GM19438 (cell line): ENCODE measurements at regions not wholly inside any gene's neighbourhood (a gene's known extent, or its start where the extent isn't known, plus 50 kb on each side); places are given as distances from the start of the nearest gene placed in this dataset.

Experiments used
- ATAC-seq: cut with Tn5 transposase; IDR thresholded peaks from one replicate; pipeline ENCODE4 v1.9.1; 2021; ENCODE audit warnings: low read depth; ENCODE audit not compliant: unreplicated experiment

DNA sequence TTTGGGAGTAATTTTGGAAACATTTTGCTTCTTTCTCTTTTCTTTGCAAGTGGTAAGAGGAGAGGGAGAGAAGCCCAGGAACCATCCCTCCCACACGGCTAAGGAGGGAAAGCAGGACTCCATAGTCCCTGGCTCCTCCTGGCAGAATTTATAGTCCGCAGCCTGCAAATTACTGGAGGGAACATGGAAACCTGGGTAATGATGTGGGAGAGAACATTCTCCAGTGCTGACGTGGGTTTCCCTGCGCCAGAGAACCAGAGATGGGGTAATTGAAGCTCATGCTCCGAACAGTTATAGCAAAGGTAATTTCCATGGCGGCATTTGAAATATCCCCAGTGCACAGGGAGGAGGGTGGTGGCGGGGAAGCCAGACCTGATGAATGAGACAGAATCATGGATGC lies 320.4 kb downstream of the RPS24 start:
- ATAC-seq, result no peak

DNA sequence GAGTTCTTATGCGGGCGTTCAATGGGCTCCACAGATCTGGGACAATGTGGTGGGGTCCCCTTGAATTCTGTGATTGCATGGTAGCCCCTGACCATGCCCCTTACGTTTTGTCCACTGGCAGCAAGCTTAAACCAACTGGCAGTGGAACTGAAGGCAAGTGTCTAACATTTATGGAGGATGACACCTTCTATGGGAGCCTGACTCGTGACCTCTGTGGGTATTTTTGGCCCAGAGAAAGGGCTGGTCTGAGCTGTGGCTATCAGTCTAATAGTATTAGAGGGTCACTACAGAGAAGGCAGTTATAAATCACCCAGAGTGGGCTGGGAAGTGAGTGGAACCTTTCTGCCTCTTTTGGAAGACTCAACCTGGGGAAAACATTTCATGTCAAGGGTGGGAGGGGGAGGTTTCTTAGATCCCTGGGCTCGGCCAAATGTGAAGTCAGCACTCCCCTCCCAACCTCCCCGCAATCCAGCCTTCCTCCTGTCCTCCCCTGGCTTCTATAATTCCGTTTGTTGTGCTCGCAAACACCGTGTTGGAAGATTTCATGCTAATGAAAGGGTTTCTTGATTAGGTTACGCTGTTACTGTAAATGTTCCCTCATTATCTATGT lies 322.7 kb downstream of the RPS24 start:
- no peak for ATAC-seq

DNA sequence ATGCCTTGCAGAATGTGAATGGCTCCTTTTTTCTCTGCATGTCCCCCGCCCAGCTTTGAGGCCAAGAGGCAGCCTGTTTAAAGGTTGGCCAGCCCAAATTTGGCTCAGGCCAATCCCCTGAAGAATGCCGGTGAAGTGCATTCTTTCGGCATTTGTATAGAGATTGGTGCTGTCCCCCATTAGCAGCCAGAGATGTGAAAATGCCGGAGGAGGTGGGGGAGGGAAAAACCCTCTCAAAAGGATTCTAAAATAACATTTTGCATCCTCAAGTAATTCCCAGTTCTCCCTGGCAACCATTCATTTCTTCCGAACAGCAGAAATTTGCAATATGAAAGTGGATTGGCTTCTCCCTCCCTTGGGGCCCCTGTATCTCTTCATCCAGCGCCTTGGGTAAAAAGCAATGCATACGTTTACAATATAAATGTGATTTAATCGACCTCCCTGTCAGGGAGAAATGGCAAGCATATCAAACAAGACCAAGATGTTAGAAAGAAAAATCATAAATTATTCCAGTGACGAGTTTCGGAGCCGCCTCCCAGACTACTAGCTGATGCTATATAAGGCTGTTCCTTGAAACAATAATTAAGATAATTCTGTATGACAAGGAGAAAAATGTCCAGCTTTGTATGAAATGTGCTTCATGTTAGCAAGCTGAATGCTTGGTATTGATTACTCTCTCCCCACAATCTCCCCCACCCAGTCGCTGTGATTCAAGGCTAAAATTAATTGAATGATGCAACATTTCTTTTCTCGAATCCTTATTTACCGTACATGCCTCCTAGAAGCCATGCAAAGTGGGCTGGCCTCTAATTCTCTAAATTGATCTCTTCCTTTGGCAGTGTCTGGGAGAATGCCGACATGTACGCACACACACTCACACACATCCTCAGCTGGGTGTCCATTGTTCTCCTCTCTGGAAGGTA lies 323.7 kb downstream of the RPS24 start:
- no peak for ATAC-seq

DNA sequence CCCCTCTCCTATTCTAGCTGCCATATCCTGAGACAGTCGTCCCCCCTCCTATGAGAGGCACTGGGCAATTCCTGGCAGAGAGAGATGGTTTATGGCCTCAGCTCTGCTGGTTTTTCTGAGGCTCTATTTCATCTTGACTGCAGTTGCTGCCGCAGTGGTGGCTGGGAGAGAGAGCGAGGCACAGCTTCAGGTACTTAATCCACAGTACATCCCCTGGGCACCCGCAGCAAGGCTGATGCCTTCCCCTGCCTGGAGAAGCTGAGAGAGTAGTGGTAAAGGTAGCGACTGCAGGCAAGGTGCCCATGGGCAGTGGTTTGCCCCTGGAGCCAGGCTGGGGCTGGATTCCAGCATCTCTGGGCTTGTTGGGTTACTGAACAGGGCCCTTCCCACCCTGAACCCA lies 324.7 kb downstream of the RPS24 start:
- no peak for ATAC-seq

DNA sequence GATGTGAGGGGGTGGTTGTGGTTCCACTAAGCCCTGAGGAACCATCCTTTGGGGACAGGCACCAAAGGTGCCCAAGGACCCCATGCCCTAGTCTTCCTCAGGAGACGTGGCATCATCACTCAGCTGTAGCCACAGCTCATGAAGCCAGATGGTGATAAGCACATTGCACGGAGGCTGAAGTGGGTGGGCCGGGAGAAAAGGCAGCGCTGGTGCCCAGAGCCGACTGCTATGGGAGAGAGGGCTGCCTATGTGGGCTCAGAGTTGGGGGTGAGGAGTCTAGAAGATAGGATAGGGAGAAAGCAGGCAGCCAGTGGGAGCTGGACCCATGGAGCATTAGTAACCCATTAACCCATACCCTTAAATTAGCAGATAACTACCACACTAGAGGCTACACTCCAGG lies 325.3 kb downstream of the RPS24 start:
- no peak for ATAC-seq

DNA sequence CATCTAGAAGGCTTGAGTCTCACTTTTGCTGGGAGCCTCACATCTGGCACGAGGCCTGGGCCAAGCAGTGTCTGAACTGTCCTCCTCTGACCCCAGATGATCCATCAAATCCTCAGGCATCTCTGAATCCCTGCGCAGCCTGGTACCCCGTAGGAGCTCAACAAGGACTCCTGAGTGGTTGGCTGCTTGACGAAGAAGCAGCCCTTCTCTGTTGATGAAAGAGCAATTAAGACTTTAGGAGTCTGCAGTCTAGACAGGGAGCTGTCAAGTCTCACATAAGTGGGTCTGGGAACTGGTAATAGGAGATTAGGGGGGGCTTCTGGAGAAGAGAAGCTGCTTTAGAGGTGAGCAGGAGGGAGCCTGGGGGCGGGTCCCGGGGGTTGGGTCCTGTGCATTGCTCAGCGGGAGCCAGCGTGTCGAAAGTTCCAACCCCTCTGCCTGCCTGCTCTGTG lies 326.0 kb downstream of the RPS24 start:
- ATAC-seq, result no peak

DNA sequence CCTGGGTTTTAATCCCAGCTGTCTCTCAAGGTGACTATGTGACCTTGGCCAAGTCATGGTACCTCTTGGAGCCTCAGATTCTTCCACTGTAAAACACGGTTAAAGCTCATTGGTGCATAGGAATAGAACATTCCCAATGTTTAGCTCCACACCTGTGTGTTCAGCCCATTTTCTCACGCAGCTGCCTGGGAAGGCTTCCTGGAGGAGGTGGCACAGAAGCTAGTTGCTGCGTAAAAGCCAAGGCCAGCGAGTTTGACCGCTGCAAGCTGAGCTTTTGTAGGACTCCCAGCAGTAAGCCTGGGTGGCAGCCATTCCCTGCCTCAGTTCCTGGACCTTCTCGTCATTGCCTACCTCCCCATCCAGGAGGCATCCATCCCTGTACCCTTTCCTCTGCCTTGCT lies 326.6 kb downstream of the RPS24 start:
- ATAC-seq, result no peak

DNA sequence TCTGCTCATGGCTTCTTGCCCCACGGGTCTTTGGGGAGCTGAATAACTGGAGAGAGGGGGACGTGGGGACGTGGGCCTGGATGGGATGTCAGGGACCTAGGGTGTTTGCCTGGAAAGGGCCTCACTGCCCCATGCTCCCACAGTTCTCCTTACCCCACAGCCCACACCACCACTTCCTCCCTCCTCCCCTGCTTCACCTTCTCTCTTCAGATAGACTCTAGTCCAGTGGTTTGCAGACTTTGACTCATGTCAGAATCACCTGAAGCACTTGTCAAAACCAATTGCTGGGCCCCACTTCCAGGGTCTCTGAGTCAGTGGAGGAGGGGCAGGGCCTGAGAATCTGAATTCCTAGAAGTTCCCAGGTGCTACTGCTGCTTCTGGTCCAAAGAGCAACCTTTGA lies 327.4 kb downstream of the RPS24 start:
- ATAC-seq, result no peak

DNA sequence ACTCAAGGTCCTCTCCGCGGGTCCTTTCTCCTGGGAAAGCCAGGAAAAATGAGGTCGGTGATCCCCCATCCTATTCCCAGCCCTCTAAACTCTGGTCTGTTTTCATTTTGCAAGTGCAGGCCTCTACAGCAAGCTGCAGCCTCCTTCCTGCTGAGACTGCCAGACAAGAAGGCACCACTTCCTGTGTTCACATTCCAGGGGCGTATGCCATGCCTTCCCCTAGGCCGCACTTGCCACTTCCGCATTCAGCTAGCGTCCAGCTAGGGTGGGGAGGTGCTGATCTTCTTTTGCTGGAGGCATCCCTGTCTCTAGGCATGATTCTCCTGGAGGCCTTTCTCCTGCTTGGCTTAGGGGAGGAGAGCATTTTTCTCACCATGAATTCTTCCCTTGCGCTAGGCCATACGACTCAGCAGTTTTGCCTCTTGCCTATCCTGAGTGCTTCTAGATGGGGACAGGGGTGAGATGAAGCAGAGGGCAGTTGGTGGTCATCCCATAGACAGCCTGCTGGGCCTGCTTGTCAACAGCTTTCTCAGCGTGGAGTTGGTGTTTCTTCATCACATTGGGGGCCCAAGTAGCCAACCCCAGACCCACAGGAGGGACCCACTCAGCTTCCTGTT lies 328.9 kb downstream of the RPS24 start:
- no peak for ATAC-seq

DNA sequence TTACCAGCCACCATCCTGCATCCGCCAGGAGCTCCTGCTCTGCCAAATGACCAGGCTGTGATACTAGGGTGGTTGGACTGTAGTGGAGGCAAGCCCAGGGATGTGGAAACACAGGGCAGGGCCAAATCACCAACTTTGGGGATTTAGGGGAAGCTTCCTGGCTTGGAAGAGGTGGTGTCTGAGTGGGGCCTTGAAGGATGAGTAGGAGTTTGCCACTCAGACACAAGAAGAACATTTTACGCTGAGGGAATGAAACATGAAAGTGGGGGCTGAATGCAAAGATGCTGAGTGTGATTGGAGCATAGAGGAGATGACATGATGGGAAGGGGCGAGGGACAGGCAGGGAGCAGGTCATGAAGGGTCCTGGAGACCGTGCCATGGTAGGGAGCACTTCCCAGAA lies 329.5 kb downstream of the RPS24 start:
- no peak for ATAC-seq

DNA sequence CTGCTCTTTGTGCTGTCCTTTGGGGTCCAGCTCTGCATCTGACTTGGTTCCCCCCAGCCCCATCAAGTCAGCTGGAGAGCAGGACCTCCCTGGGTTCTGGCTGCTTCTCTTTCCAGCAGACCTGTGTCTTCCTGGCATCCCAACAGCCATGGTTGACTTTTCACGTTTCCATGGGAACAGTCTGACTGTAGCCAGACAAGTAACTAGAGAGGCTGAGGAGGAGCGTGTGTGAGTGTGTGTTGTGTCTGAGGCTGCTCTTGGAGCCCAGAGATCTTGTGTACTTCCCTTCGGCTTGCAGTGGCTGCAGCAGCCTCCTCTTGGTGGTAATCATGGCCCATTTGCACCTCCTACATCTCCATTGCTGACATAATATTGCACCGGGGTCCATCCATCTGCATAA lies 332.0 kb downstream of the RPS24 start:
- no peak for ATAC-seq

DNA sequence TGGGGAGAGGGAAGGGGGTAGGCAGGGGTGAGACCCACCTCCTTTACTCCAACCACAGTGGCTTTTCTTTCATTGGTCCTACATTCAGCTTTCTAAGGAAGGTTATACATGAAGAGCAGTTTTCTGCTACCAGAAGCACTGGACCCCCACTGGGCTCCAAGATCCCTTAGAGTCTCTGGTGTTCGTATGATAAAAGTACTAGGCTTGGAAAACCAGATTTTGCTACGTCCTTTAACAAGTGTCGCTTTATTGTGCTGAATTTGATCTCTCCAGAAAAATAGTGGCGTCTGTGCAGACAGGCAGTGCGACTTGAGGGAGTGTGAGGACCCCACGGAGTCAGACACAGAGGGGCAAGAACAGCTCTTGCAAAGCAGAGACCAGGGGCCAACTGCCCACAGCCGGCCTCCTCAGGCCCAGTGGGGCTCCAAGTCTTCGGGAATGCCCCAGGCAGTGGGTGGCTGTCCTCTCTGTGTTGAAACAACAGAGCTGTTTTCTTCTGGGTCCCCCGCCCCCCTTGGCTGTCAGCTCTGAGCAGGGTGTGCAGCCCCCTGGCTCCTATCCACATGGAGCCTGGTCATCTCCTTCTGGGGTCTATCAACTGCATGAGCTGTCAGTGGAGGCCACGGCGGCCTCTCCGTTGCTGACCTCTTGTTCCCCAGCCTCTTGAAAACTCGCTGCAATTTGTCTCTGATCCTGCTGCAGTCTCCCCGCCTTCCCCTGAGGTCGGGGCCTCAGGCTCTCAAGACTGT lies 333.2 kb downstream of the RPS24 start:
- no peak for ATAC-seq

DNA sequence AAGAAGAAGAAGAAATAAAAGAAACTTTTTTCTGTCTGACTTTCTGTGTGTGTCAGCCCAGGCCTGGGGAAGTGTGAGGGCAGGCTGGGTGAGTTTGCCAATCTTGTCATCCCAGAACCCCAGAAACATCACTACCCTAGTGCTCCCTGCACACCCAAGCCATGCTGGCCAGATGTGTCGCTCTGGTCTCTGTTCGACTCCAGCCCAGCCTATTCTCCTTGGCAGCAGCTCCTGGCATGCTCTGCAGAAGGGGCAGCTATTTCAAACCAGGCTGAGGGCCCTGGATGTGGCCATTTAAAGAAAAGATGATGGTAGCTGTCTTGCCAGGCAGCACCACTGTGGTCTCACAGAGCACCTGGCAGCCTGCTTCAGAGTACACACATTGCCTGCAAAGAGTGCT lies 334.1 kb downstream of the RPS24 start:
- no peak for ATAC-seq

DNA sequence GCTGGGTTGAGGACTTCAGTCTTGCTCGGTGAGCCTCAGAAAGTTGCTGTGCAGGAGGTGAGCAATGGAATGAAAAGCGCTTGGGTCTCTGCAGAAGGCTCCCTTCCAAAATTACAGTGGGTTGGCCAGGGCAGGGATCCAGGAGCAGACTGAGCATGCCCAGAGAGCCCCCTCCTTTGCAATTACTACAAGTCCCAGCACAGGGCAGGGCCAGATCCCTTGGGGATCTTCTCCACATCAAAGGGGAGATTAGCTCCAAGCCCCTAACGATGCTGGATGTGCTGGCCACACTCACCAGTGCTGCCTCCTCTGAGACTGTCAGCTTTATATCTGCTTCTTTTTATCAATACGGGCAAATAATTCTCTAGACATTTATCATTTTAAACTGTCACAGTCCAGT lies 337.5 kb downstream of the RPS24 start:
- ATAC-seq, result no peak

DNA sequence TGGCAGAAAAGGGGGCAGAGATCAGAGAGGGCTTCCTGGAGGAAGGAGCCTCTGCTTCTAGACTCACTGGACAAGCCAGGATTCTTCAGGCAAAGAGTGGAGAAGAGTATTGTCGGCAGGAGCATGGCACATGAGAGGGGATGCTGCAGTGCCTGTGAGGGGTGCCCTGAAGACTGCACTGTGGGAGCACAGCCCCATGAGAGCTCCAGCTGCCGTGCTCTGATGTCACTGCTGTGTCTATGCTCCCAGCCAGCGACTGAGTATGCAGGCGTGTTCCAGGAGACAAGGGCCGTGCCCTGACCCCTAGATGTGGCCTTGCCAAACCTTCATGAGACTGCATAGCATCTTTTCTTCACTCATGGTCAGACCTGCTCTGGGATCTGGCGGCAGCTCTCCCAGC lies 339.1 kb downstream of the RPS24 start:
- no peak for ATAC-seq

DNA sequence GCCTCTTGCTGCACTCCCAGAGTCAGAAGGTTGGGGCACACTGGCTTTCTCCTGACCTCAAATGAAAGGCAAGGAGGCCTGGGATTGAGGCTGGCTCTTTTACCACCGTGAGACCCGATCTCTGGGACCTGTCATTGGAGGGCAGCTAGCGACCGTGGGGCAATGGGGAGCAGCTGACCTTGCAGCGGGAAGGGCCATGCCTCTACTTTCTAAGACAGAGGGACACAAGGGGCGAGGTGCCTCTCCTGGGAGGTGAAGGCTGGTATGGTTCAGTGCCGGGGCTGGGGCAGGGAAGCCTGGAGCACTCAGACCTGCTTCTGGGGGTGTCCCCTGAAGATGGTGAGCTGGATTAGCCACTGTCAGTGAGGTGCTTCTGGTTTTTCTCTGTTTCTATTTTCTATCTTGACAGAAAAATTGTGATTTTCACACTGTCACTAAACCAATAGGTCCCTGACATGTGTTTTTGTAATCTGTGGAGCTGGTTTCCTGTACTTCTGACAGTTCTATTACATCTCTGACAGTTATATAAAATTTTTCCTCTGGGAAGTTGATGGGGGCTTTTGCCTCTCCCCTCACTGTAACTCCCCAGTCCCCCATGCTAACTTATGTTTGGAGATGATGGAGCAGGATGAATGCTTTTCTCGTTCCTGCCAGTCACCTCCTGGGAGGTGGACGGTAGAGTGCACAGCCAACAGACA lies 340.8 kb downstream of the RPS24 start:
- ATAC-seq, result no peak

DNA sequence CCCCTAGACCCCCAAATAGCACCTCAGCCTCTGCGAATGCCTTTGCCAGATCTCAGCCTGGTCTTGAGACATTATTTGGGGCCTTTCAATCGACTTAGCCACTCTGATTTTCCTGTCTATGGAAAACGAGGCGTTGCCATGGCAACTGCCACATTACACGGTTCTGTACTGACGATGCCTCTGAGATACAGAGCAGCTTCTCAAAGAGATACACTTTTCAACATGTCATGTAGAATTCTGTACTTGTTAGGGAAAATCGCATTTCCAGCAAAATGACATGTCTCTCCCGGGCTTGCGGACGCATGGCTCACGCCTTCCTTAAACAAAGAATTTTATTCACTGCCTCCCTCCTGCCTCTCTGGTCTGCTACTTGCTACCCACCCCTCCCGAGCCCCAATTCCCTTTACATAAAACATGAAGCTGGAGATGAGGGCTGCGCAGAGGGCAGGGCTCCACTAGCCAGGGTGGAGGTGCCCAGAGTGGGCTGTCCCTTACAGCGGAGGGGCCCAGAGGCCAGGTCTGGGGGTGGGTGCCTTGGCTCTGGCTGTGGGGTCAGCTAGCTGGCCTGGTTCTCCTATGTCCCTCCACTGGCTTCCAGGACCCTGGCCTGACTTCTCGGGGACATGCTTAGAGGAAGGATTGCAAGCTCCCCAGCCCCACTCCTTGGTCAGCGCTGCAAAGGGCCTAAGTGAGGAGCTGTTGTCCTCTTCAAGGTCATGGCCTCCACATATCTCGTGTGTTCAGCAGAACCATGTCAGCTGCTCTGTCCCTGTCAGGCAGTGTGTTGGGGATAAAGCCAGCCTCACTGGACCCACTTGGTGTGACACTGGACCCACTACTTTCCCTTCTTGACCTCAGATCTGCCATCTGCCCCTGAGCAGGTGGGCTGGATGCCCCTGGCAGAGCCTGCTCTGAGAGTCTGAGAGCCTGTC lies 342.5 kb downstream of the RPS24 start:
- no peak for ATAC-seq

DNA sequence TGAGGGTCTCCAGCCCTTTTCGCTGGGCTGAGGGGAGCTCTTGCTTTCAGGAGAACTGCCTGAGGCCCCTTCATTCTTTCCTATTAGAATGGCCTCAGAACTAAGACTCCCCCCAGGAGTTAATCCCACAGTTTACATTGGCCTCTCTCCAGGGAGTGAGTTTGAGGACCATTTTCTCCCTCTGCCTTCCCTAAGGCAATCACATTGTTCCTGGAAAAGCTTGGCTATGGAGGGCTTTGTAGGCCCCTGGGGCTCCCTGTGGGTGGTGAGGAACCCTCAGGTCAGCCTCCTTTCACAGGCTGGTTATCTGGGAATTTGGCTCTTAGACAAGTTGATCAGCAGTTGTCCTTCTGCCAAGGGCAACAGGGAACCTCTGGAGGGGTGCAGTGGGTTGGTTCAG lies 343.7 kb downstream of the RPS24 start:
- no peak for ATAC-seq

DNA sequence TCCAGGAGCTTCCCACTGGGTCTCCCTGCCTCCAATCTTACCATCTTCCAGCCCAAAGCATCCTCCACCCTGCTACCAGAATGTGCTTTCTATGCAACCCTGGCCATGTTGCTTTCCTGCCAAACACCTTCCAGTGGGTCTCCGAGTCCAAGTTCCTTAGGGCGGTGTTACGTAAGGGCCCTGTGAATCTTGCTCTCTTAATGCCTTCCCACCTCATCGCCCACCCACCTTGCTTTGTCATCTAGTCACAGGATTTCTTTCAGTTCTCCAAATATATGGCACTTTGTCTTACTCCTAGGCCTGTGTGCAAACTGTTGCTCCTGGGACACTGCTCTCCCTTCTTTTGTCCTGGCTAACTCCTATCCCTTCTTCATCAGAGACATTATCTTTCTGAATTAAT lies 344.5 kb downstream of the RPS24 start:
- no peak for ATAC-seq
